SK-N-SH (cell line): ENCODE measurements at regions not wholly inside any gene's neighbourhood (a gene's known extent, or its start where the extent isn't known, plus 50 kb on each side); places are given as distances from the start of the nearest gene placed in this dataset.

Experiments
- CTCF ChIA-PET: fragments of 300-600, 350-600 bp; formaldehyde crosslinking; extraction: SDS; loops from one replicate; lab custom pipeline; 2021; lab: Yijun Ruan, JAX
- POLR2A ChIA-PET: fragments of 350-600 bp; sonication (Branson Sonifier 250); formaldehyde crosslinking; extraction: SDS; loops from one replicate; lab custom pipeline; 2020; ENCODE audit warnings: antibody characterized with exemption, inconsistent platforms; lab: Yijun Ruan, JAX
- DNase-seq: peaks from one replicate; pipeline ENCODE4 v3.0.0; 2012
- H2AFZ ChIP-seq: fragments of 200-600 bp; sonication (generic); 2 replicates; pipeline ENCODE4 v1.8.1; 2016; ENCODE audit warnings: antibody characterized with exemption, mild to moderate bottlenecking, low read depth
- H3F3A ChIP-seq: fragments of 200-600 bp; sonication (generic); replicated peaks from 2 replicates; pipeline ENCODE3; 2016; ENCODE audit warnings: antibody characterized with exemption, mild to moderate bottlenecking; ENCODE audit not compliant: insufficient read depth
- H3K27ac ChIP-seq, 2 experiments: fragments of 200-500 bp in 1 of 2; fragments of 200-600 bp in 1 of 2; sonication (Bioruptor generic) in 1 of 2; sonication (generic), shearing (Covaris generic) in 1 of 2; 2 replicates each; pipeline versions ENCODE4 v1.5.1 to v1.6.1; 2014 to 2016; ENCODE audit warnings: low read depth in 2 of 2, inconsistent platforms in 1 of 2, low read length in 1 of 2, mild to moderate bottlenecking in 1 of 2, mixed read lengths in 1 of 2
- H3K27me3 ChIP-seq: fragments of 200-600 bp; sonication (generic), shearing (Covaris generic); 2 replicates; pipeline ENCODE4 v1.6.1; 2016; ENCODE audit warnings: mixed run types; ENCODE audit not compliant: insufficient read depth
- H3K36me3 ChIP-seq, 2 experiments: fragments of 200-500 bp in 1 of 2; fragments of 200-600 bp in 1 of 2; sonication (Bioruptor generic) in 1 of 2; sonication (generic) in 1 of 2; replicated peaks in 1 of 2; 2 replicates each; pipeline versions ENCODE3 to v1.5.1; 2014 to 2016; ENCODE audit warnings: low read length in 1 of 2, mild to moderate bottlenecking in 1 of 2; ENCODE audit not compliant: insufficient read depth in 2 of 2, control insufficient read depth in 1 of 2
- H3K4me1 ChIP-seq, 2 experiments: fragments of 200-500 bp in 1 of 2; fragments of 200-600 bp in 1 of 2; sonication (Bioruptor generic) in 1 of 2; sonication (generic), shearing (Covaris generic) in 1 of 2; 2 replicates each; pipeline versions ENCODE4 v1.5.1 to v1.6.1; 2014 to 2016; ENCODE audit warnings: low read depth in 1 of 2, low read length in 1 of 2, mixed run types in 1 of 2; ENCODE audit not compliant: insufficient read depth in 2 of 2, control insufficient read depth in 1 of 2
- H3K4me2 ChIP-seq: fragments of 200-600 bp; sonication (generic), shearing (Covaris generic); 2 replicates; pipeline ENCODE4 v1.6.1; 2017; ENCODE audit warnings: mixed run types
- H3K4me3 ChIP-seq, 2 experiments: fragments of 200-500 bp in 1 of 2; fragments of 200-600 bp in 1 of 2; sonication (Bioruptor generic) in 1 of 2; sonication (generic), shearing (Covaris generic) in 1 of 2; 2 replicates each; pipeline versions ENCODE4 v1.5.1 to v1.8.1; 2014 to 2016; ENCODE audit warnings: low read depth in 2 of 2, inconsistent platforms in 1 of 2, low read length in 1 of 2, mild to moderate bottlenecking in 1 of 2, mixed read lengths in 1 of 2, moderate library complexity in 1 of 2
- H3K79me2 ChIP-seq: fragments of 200-600 bp; sonication (generic); 2 replicates; pipeline ENCODE4 v1.8.1; 2017; ENCODE audit warnings: mild to moderate bottlenecking; ENCODE audit not compliant: insufficient read depth
- H3K9ac ChIP-seq: fragments of 200-600 bp; sonication (generic); 2 replicates; pipeline ENCODE4 v1.6.1; 2017; ENCODE audit warnings: mixed run types
- H3K9me2 ChIP-seq: fragments of 200-600 bp; sonication (generic); 2 replicates; pipeline ENCODE4 v1.6.1; 2017; ENCODE audit warnings: mixed run types
- H3K9me3 ChIP-seq: fragments of 200-600 bp; sonication (generic); 2 replicates; pipeline ENCODE4 v1.6.1; 2017; ENCODE audit warnings: mixed run types, mild to moderate bottlenecking, moderate library complexity
- H4K20me1 ChIP-seq: fragments of 200-600 bp; sonication (generic); 2 replicates; pipeline ENCODE4 v1.6.1; 2017; ENCODE audit warnings: mild to moderate bottlenecking, mixed run types; ENCODE audit not compliant: insufficient read depth
- CHD2 ChIP-seq: fragments of 150-350 bp; IDR thresholded peaks from 2 replicates; pipeline ENCODE4 v1.6.1; 2018; ENCODE audit warnings: low read length; ENCODE audit not compliant: partially characterized antibody
- CTCF ChIP-seq: fragments of 200-600 bp; sonication (generic); IDR thresholded peaks from 2 replicates; pipeline ENCODE4 v1.6.1; 2017; ENCODE audit warnings: antibody characterized with exemption, mild to moderate bottlenecking, moderate library complexity
- ELF1 ChIP-seq: IDR thresholded peaks from 2 replicates; pipeline ENCODE4 v1.4.0; 2012
- EP300 ChIP-seq, 2 experiments: IDR thresholded peaks; 2 replicates each; pipeline versions ENCODE4 v1.4.0 to v1.6.1; 2012; ENCODE audit warnings: borderline replicate concordance in 1 of 2, low read depth in 1 of 2, low read length in 1 of 2
- FOSL2 ChIP-seq: IDR thresholded peaks from 2 replicates; pipeline ENCODE4 v1.4.0; 2012; ENCODE audit warnings: low read depth, mild to moderate bottlenecking, moderate library complexity, borderline replicate concordance
- FOXJ3 ChIP-seq: sonication (generic); formaldehyde crosslinking; IDR thresholded peaks from 2 replicates; pipeline ENCODE4 v1.5.1; 2020; ENCODE audit warnings: mild to moderate bottlenecking, missing genetic modification reagents
- JUND ChIP-seq: IDR thresholded peaks from 2 replicates; pipeline ENCODE4 v1.4.0; 2012
- NFIC ChIP-seq: IDR thresholded peaks from 2 replicates; pipeline ENCODE4 v1.4.0; 2012; ENCODE audit warnings: borderline replicate concordance
- RFX5 ChIP-seq: IDR thresholded peaks from 2 replicates; pipeline ENCODE4 v1.6.1; 2012; ENCODE audit warnings: mild to moderate bottlenecking, improper control_type of control experiment, low read length
- TAF1 ChIP-seq: IDR thresholded peaks from 2 replicates; pipeline ENCODE4 v1.6.1; 2012; ENCODE audit warnings: low read depth, mild to moderate bottlenecking, low read length, moderate library complexity, borderline replicate concordance
- TCF12 ChIP-seq: IDR thresholded peaks from 2 replicates; pipeline ENCODE4 v1.4.0; 2012
- TEAD4 ChIP-seq: IDR thresholded peaks from 2 replicates; pipeline ENCODE4 v1.4.0; 2012; ENCODE audit warnings: mild to moderate bottlenecking, borderline replicate concordance; ENCODE audit not compliant: insufficient read depth
- WGBS: methylation state at CpG from one replicate; pipeline ENCODE4 v1.1.6; 2017; ENCODE audit warnings: low lambda C conversion rate; 5-methylcytosine and 5-hydroxymethylcytosine counted together
- TF ChIP-seq, protein P1 (sequence below): IDR thresholded peaks from 2 replicates; pipeline ENCODE4 v1.6.1; 2012; ENCODE audit warnings: mild to moderate bottlenecking, low read depth, low read length, moderate library complexity

DNA sequence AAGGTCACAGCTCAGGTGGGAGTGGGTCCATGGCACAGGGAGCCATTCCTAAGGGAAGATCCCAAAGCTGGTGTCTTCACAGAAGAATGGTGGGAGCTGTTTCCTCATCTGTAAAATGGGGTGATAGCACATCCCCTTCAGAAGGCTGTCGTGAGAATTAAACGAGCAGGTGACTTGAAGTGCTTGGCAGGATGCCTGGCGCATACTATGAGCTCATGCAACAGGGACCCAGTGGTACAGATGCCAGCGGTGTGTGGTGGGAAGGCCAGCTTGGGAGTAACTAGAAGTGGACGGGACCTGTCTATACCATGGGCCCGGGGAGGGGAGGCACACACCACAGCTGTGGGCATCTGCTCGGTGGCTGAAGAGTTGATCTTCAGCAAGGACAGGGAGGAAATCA lies 189.3 kb upstream of the TNRC6C start (continued):
- no peak for TF ChIP-seq CTCF
- no peak for TF ChIP-seq TCF12
- TF ChIP-seq, all 33 proteins: peak for 0

GRCh38 chr17:77769762-77770161 lies 188.7 kb upstream of the TNRC6C start:
- H3F3A ChIP-seq = no peaks in the 10 kb centered on the region
- ChIA-PET POLR2A (interaction anchor here (1.1 kb wide), 1 partner anchor 188 kb away, joined by 4 read pairs; the partner anchor contains the start of gene TNRC6C), CTCF (interaction anchor here (0.9 to 2.4 kb wide), 5 partner anchors 17 to 244 kb away, joined by 3 to 13 read pairs (median 3); no protein-coding TSS in a partner anchor)
- no peaks in the 10 kb centered on the region for H3K9me2 ChIP-seq
- no peak overlapping the region for H2AFZ ChIP-seq
- no peaks in the 10 kb centered on the region for H3K79me2 ChIP-seq
- H3K9ac ChIP-seq = no peak overlapping the region
- no peak overlapping the region for H3K27ac ChIP-seq
- H3K4me1 ChIP-seq = peaks cover 0 to 29% of the 10 kb centered on the region in 2 experiments; a peak in 1 of 4 replicates
- H3K27me3 ChIP-seq = no peaks in the 10 kb centered on the region
- no peaks in the 10 kb centered on the region for H3K9me3 ChIP-seq
- H4K20me1 ChIP-seq = no peaks in the 10 kb centered on the region
- no peak overlapping the region for H3K4me3 ChIP-seq
- DNase-seq = no peak
- H3K36me3 ChIP-seq = no peaks in the 10 kb centered on the region
- TF ChIP-seq JUND (no peak), TEAD4 (no peak), RFX5 (no peak), FOXJ3 (no peak), FOSL2 (no peak), ELF1 (no peak), EP300 (IDR thresholded peaks at IDR 0.05; ENCODE audit: borderline replicate concordance in 1 of 2, low read depth in 1 of 2, low read length in 1 of 2) (no peak), NFIC (no peak), CHD2 (no peak), TAF1 (no peak)
- TF ChIP-seq, protein P1, sequence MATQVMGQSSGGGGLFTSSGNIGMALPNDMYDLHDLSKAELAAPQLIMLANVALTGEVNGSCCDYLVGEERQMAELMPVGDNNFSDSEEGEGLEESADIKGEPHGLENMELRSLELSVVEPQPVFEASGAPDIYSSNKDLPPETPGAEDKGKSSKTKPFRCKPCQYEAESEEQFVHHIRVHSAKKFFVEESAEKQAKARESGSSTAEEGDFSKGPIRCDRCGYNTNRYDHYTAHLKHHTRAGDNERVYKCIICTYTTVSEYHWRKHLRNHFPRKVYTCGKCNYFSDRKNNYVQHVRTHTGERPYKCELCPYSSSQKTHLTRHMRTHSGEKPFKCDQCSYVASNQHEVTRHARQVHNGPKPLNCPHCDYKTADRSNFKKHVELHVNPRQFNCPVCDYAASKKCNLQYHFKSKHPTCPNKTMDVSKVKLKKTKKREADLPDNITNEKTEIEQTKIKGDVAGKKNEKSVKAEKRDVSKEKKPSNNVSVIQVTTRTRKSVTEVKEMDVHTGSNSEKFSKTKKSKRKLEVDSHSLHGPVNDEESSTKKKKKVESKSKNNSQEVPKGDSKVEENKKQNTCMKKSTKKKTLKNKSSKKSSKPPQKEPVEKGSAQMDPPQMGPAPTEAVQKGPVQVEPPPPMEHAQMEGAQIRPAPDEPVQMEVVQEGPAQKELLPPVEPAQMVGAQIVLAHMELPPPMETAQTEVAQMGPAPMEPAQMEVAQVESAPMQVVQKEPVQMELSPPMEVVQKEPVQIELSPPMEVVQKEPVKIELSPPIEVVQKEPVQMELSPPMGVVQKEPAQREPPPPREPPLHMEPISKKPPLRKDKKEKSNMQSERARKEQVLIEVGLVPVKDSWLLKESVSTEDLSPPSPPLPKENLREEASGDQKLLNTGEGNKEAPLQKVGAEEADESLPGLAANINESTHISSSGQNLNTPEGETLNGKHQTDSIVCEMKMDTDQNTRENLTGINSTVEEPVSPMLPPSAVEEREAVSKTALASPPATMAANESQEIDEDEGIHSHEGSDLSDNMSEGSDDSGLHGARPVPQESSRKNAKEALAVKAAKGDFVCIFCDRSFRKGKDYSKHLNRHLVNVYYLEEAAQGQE = no peak
- WGBS = 93% methylated on average over 11 of the region's 11 CpGs
- no peak overlapping the region for H3K4me2 ChIP-seq
